ENCODE measurements at regions not wholly inside any gene's neighbourhood (a gene's known extent, or its start where the extent isn't known, plus 50 kb on each side); places are given as distances from the start of the nearest gene placed in this dataset.

- H3K4me1 ChIP-seq (ENCODE audit: insufficient read depth), result no peaks in the 10 kb centered on the region
- no peaks in the 10 kb centered on the region for H3F3A ChIP-seq (replicated peaks; ENCODE audit: low read depth)
- peaks cover 12% of the 10 kb centered on the region for H3K9me2 ChIP-seq (ENCODE audit: insufficient read depth)
- peak overlapping the region; percentile 88; the same call in 1 of the 2 replicates for H2AFZ ChIP-seq
- TF ChIP-seq CTCF (conservative IDR thresholded peaks at IDR 0.05; ENCODE audit: low read depth in 2 of 2) (peak; percentile 39 to 65), ETS1 (IDR thresholded peaks at IDR 0.05) (no peak), REST (IDR thresholded peaks at IDR 0.05; ENCODE audit: unreplicated experiment) (no peak)
- no peaks in the 10 kb centered on the region for H3K27me3 ChIP-seq (ENCODE audit: insufficient read depth)
- H3K79me2 ChIP-seq (replicated peaks; ENCODE audit: insufficient read depth), result no peaks in the 10 kb centered on the region
- Mint-ChIP-seq H3K4me1 (peaks cover 2% of the 10 kb centered on the region; the same call in 1 of the 3 replicates), H3K27ac (no peak overlapping the region), H3K36me3 (ENCODE audit: low read depth) (peaks cover 9% of the 10 kb centered on the region; the same call in 1 of the 3 replicates), H3K27me3 (ENCODE audit: insufficient read depth, low read depth, poor library complexity) (peaks cover 4% of the 10 kb centered on the region), H3K9me3 (peaks cover 10% of the 10 kb centered on the region; the same call in 2 of the 3 replicates), H3K4me3 (no peak overlapping the region)
- no peak overlapping the region for H3K27ac ChIP-seq (ENCODE audit: low read depth)
- H3K4me3 ChIP-seq, result no peak overlapping the region
- ATAC-seq (no peak), DNase-seq (ENCODE audit: low spot score) (no peak)
- no peak overlapping the region for H3K4me2 ChIP-seq
- no peaks in the 10 kb centered on the region for H3K36me3 ChIP-seq (ENCODE audit: insufficient read depth)
- H4K20me1 ChIP-seq (replicated peaks; ENCODE audit: insufficient read depth), result no peaks in the 10 kb centered on the region
Observed at GRCh38 chr7:41438705-41439514, 264.0 kb downstream of the INHBA start.

GRCh38 chr7:41437257-41438196 lies 265.4 kb downstream of the INHBA start:
- H3K4me1 Mint-ChIP-seq, result peaks cover 2% of the 10 kb centered on the region; the same call in 1 of the 3 replicates
- no peak for TF ChIP-seq STAT1 (IDR thresholded peaks at IDR 0.05; ENCODE audit: unreplicated experiment)
- TF ChIP-seq ETS1 (IDR thresholded peaks at IDR 0.05), result no peak
- TF ChIP-seq REST (IDR thresholded peaks at IDR 0.05; ENCODE audit: unreplicated experiment), result no peak
- no peak for TF ChIP-seq EZH2 (IDR thresholded peaks at IDR 0.05; ENCODE audit: low read depth, unreplicated experiment)

More at GRCh38 chr7:41437257-41438196, 265.4 kb downstream of the INHBA start:
- Histone ChIP-seq H3K27ac (ENCODE audit: low read depth) (no peak overlapping the region), H3K4me2 (no peak overlapping the region), H4K20me1 (replicated peaks; ENCODE audit: insufficient read depth) (no peaks in the 10 kb centered on the region), H3K4me3 (no peak overlapping the region), H3K79me2 (replicated peaks; ENCODE audit: insufficient read depth) (no peaks in the 10 kb centered on the region), H3K36me3 (ENCODE audit: insufficient read depth) (no peaks in the 10 kb centered on the region), H3K9me2 (ENCODE audit: insufficient read depth) (peaks cover 7% of the 10 kb centered on the region; the same call in 1 of the 2 replicates), H2AFZ (no peak overlapping the region; the same call in 1 of the 2 replicates), H3K4me1 (ENCODE audit: insufficient read depth) (no peaks in the 10 kb centered on the region), H3F3A (replicated peaks; ENCODE audit: low read depth) (no peaks in the 10 kb centered on the region), H3K27me3 (ENCODE audit: insufficient read depth) (no peaks in the 10 kb centered on the region)
- peaks cover 10% of the 10 kb centered on the region; the same call in 2 of the 3 replicates for H3K9me3 Mint-ChIP-seq
- peaks cover 9% of the 10 kb centered on the region; the same call in 1 of the 3 replicates for H3K36me3 Mint-ChIP-seq (ENCODE audit: low read depth)
- no peak overlapping the region for H3K4me3 Mint-ChIP-seq
- no peak overlapping the region for H3K27ac Mint-ChIP-seq
- H3K27me3 Mint-ChIP-seq (ENCODE audit: insufficient read depth, low read depth, poor library complexity), result peaks cover 4% of the 10 kb centered on the region
- ATAC-seq (no peak), DNase-seq (ENCODE audit: low spot score) (no peak)

All from GM23338 (cell line).